ENCODE measurements at regions not wholly inside any gene's neighbourhood (a gene's known extent, or its start where the extent isn't known, plus 50 kb on each side); places are given as distances from the start of the nearest gene placed in this dataset.

GRCh38 chr6:74654296-74654695 is 551.6 kb downstream of the COL12A1 start:
- no peak for TF ChIP-seq SRSF9 (IDR thresholded peaks at IDR 0.05; ENCODE audit: borderline replicate concordance, low read depth, low read length)
- TF ChIP-seq MTA2 (IDR thresholded peaks at IDR 0.05; ENCODE audit: low read depth) = no peak
- TF ChIP-seq MAX (CRISPR knock-in tag; IDR thresholded peaks at IDR 0.05) = no peak
- TF ChIP-seq ZNF324 (CRISPR knock-in tag; IDR thresholded peaks at IDR 0.05) = no peak
- TF ChIP-seq HDAC2 (IDR thresholded peaks at IDR 0.05) = no peak
- no peak for TF ChIP-seq CTCF (IDR thresholded peaks at IDR 0.05 in 2 of 3, conservative IDR thresholded peaks at IDR 0.05 in 1 of 3; ENCODE audit: insufficient read depth in 2 of 3, low read depth in 1 of 3, low read length in 3 of 3)
- TF ChIP-seq PRMT5 (CRISPR knock-in tag; IDR thresholded peaks at IDR 0.05) = no peak
- TF ChIP-seq ETS1 (conservative IDR thresholded peaks at IDR 0.05; ENCODE audit: control insufficient read depth, low read depth, low read length) = no peak
- no peak for TF ChIP-seq TBL1XR1 (IDR thresholded peaks at IDR 0.05; ENCODE audit: low read length in 2 of 2)
- TF ChIP-seq ZNF282 (CRISPR knock-in tag; IDR thresholded peaks at IDR 0.05) = no peak

All from K562 (cell line).